Lower lobe of right lung (tissue), 2 donors: ENCODE measurements at regions not wholly inside any gene's neighbourhood (a gene's known extent, or its start where the extent isn't known, plus 50 kb on each side); places are given as distances from the start of the nearest gene placed in this dataset.

Source experiments
- ATAC-seq, 2 donors: fragments of 200-7000 bp; cut with Tn5 transposase; one replicate each; pipeline ENCODE4 v1.9.1; 2020 to 2022; ENCODE audit warnings: mild to moderate bottlenecking in 2 of 2, moderate library complexity in 2 of 2
- DNase-seq: peaks from one replicate; pipeline ENCODE4 v3.0.0-alpha.2; 2020
- H3K27ac ChIP-seq: fragments of 200-600 bp; one replicate; pipeline ENCODE4 v1.8.0; 2022
- H3K27me3 ChIP-seq: fragments of 200-600 bp; one replicate; pipeline ENCODE4 v1.8.0; 2022; ENCODE audit warnings: low read depth
- H3K36me3 ChIP-seq: fragments of 200-600 bp; one replicate; pipeline ENCODE4 v1.8.0; 2022; ENCODE audit warnings: mild to moderate bottlenecking
- H3K4me1 ChIP-seq: fragments of 200-600 bp; one replicate; pipeline ENCODE4 v1.8.0; 2022
- H3K4me3 ChIP-seq: fragments of 200-600 bp; one replicate; pipeline ENCODE4 v1.8.0; 2022; ENCODE audit warnings: mild to moderate bottlenecking
- H3K9me3 ChIP-seq: fragments of 200-600 bp; one replicate; pipeline ENCODE4 v1.8.0; 2022
- intact Hi-C: fragments of 100-400 bp; cut with DNase I; formaldehyde crosslinking; loops from one replicate; pipeline ENCODE4 v1.11.0; 2022
- TF ChIP-seq, protein P1 (sequence below): fragments of 200-600 bp; IDR thresholded peaks from one replicate; pipeline ENCODE4 v1.8.0; 2022; ENCODE audit warnings: antibody characterized with exemption, mild to moderate bottlenecking
- donor health status: DM: no; HTN: yes; CAD: no; lungs with severe emphysema.

DNA sequence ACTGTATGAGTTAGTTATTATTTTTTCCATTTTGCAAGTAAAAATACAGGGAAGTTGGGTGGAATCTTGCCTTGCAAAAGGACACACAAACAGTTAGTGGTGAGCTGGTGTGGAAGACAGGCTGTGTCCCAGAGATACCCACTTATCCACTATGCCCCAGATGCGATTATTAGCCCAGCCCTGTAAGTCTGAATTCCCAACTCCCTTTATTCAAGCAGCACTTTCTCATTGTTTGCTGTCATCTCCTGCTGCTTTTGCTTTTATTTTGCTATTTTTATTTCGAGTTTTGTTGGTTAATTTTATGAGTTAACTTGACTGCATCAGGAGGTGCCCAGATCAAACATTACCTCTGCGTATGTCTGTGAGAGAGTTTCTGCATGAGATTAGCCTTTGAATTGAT lies 239.4 kb downstream of the DOK5 start:
- Histone ChIP-seq H3K4me3 (no peak overlapping the region), H3K4me1 (no peaks in the 10 kb centered on the region), H3K27me3 (no peaks in the 10 kb centered on the region), H3K9me3 (no peaks in the 10 kb centered on the region), H3K27ac (no peak overlapping the region), H3K36me3 (no peaks in the 10 kb centered on the region)
- ATAC-seq (no peak), DNase-seq (no peak)
- TF ChIP-seq, protein P1, sequence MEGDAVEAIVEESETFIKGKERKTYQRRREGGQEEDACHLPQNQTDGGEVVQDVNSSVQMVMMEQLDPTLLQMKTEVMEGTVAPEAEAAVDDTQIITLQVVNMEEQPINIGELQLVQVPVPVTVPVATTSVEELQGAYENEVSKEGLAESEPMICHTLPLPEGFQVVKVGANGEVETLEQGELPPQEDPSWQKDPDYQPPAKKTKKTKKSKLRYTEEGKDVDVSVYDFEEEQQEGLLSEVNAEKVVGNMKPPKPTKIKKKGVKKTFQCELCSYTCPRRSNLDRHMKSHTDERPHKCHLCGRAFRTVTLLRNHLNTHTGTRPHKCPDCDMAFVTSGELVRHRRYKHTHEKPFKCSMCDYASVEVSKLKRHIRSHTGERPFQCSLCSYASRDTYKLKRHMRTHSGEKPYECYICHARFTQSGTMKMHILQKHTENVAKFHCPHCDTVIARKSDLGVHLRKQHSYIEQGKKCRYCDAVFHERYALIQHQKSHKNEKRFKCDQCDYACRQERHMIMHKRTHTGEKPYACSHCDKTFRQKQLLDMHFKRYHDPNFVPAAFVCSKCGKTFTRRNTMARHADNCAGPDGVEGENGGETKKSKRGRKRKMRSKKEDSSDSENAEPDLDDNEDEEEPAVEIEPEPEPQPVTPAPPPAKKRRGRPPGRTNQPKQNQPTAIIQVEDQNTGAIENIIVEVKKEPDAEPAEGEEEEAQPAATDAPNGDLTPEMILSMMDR: no peak
- intact Hi-C loops: no loop called here

DNA sequence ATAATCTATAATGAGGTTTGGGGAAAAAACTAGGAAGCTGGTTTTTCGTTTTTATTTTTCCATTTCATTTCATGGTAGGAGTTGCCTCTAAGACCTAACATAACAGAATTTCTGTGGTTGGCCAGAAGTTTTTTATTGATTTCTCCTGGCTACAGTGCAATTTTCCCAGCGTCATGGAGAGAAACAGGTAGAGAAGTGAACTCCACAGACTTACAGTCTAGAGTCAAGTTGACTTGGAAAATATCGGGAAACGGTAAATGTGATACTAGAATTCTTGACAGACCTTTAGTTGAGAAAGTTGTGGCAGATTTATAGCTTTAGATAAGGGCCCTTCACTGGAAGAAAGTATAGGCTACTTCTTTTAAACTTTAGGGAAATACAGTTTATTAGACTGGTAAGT lies 238.3 kb downstream of the DOK5 start:
- DNase-seq: no peak
- H3K27ac ChIP-seq: no peak overlapping the region
- no peaks in the 10 kb centered on the region for H3K4me1 ChIP-seq
- no peak overlapping the region for H3K4me3 ChIP-seq
- intact Hi-C loops: no loop called here
- TF ChIP-seq, protein P1: no peak
- no peaks in the 10 kb centered on the region for H3K27me3 ChIP-seq
- no peaks in the 10 kb centered on the region for H3K9me3 ChIP-seq
- H3K36me3 ChIP-seq: no peaks in the 10 kb centered on the region
- no peak for ATAC-seq

DNA sequence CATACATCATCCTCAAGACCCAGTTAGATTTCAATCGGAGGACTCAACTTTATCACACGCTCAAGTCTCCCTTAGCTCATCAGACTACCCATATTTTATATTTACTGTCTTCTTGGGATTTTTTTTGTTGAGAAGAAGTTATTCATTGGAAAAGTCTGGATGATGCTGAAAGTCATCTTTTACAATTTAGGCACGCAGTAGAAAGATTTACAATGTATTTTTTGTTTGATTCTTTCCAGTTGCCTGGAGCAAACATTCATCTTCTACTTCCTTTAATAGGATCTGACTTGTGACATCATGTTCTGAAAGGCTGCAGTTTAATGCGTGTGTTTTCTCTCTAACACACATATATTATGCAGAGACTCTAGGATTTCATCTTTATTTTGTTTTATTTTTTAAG lies 235.7 kb downstream of the DOK5 start:
- DNase-seq: no peak
- Histone ChIP-seq H3K4me1 (no peaks in the 10 kb centered on the region), H3K9me3 (no peaks in the 10 kb centered on the region), H3K4me3 (no peak overlapping the region), H3K27me3 (no peaks in the 10 kb centered on the region), H3K36me3 (no peaks in the 10 kb centered on the region), H3K27ac (no peak overlapping the region)
- TF ChIP-seq, protein P1: no peak
- intact Hi-C loops: no loop called here
- ATAC-seq: no peak

DNA sequence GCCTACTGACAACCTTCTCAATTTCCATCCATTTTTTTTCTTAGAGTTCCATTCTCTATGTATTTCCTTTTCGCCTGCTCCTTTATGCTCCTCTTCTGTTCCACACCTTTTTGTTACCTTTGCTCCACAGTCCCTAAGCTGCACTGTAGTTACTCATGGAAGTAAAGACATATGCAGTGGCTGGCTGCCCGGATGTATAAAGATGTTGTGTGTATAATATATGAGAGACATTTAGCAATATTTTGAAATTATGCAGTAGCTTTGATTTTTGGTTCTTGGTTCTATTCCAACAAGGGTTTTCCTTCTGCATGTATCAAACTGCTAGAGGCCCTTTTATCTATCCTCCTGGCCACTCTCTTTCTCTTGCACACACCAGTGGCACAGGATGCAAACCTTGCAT lies 234.9 kb downstream of the DOK5 start:
- H3K4me3 ChIP-seq: no peak overlapping the region
- no peak overlapping the region for H3K27ac ChIP-seq
- H3K9me3 ChIP-seq: no peaks in the 10 kb centered on the region
- DNase-seq (no peak), ATAC-seq (no peak)
- H3K36me3 ChIP-seq: no peaks in the 10 kb centered on the region
- no peaks in the 10 kb centered on the region for H3K4me1 ChIP-seq
- TF ChIP-seq, protein P1: no peak
- intact Hi-C loops: no loop called here
- H3K27me3 ChIP-seq: no peaks in the 10 kb centered on the region

DNA sequence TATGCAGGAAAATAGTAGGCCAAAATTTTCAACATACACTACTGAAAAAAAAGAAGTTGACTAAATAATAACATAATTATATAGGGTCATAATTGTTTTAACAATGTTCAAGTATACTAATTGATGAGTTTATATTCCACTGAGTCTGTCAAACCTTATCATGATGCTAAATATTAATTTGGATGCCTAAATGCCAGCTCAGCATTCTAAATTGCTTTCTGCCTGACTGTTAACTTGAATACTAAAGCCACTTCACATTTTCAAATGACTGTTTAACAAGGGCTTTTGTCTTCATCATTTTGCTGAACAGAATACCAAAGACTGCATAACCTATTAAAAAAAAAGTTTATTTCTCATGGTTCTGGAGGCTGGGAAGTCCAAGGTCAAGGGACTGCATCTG lies 232.8 kb downstream of the DOK5 start:
- Histone ChIP-seq H3K4me1 (no peaks in the 10 kb centered on the region), H3K27ac (no peak overlapping the region), H3K36me3 (no peaks in the 10 kb centered on the region), H3K4me3 (no peak overlapping the region), H3K9me3 (no peaks in the 10 kb centered on the region), H3K27me3 (no peaks in the 10 kb centered on the region)
- DNase-seq (no peak), ATAC-seq (no peak)
- intact Hi-C loops: no loop called here
- TF ChIP-seq, protein P1: no peak

DNA sequence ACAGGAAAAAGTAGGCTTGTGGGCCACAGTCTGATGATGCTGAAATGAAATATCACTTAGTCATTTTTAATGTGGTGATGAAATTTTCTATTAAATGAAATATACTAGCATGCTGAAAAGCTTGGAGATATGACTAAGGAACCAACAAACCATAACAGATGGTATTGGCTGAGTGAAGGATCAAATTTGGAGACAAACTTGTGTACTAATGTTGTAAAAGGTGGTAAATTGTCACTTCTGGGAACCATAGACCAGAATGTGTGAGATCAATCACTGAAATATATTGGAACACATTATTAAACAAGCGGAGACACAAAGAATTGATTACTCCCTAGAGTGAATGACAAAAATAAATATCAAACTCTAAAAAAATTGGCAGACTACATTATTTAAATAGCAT lies 232.4 kb downstream of the DOK5 start:
- Histone ChIP-seq H3K27ac (no peak overlapping the region), H3K36me3 (no peaks in the 10 kb centered on the region), H3K27me3 (no peaks in the 10 kb centered on the region), H3K4me1 (no peaks in the 10 kb centered on the region), H3K9me3 (no peaks in the 10 kb centered on the region), H3K4me3 (no peak overlapping the region)
- TF ChIP-seq, protein P1: no peak
- DNase-seq (no peak), ATAC-seq (no peak)
- intact Hi-C loops: no loop called here
